Stimulated activated naive CD8-positive, alpha-beta T cell treated with anti-CD3 and anti-CD28 coated beads, Interleukin-15, amount 100 ng/mL, for 72 hours (primary cell): ENCODE measurements at regions not wholly inside any gene's neighbourhood (a gene's known extent, or its start where the extent isn't known, plus 50 kb on each side); places are given as distances from the start of the nearest gene placed in this dataset.
A peak's percentile ranks its signal among the peaks of the same experiment; 100 is the strongest.

ENCODE experiments used
- ATAC-seq: fragments of 150-1000 bp; cut with Tn5 transposase; 2 replicates; pipeline ENCODE4 v1.10.0; 2021; ENCODE audit warnings: mild to moderate bottlenecking, moderate library complexity
- DNase-seq, 2 donors: peaks; one replicate each; pipeline ENCODE4 v3.0.0; 2021 to 2022
- H3K27ac Mint-ChIP-seq, 2 donors: one replicate each; pipeline ENCODE4 v1.8.0; 2022; ENCODE audit warnings: mild to moderate bottlenecking in 2 of 2, mixed read lengths in 2 of 2, moderate library complexity in 2 of 2
- H3K27me3 Mint-ChIP-seq: one replicate; pipeline ENCODE4 v1.8.0; 2022; ENCODE audit warnings: mixed read lengths
- H3K4me1 Mint-ChIP-seq: one replicate; pipeline ENCODE4 v1.8.0; 2022; ENCODE audit warnings: mild to moderate bottlenecking, mixed read lengths
- H3K4me3 Mint-ChIP-seq, 2 donors: one replicate each; pipeline ENCODE4 v1.8.0; 2022; ENCODE audit warnings: mild to moderate bottlenecking in 2 of 2, mixed read lengths in 2 of 2, moderate library complexity in 1 of 2
- H3K9me3 Mint-ChIP-seq, 2 donors: one replicate each; pipeline ENCODE4 v1.8.0; 2022; ENCODE audit warnings: mixed read lengths in 2 of 2

GRCh38 chr2:45153121-45153520 lies 143.9 kb upstream of the SIX2 start:
- no peak for ATAC-seq
- no peaks in the 10 kb centered on the region for H3K4me1 Mint-ChIP-seq
- DNase-seq: no peak
- no peaks in the 10 kb centered on the region for H3K9me3 Mint-ChIP-seq
- no peak overlapping the region for H3K27ac Mint-ChIP-seq
- peaks cover 45% of the 10 kb centered on the region for H3K27me3 Mint-ChIP-seq
- H3K4me3 Mint-ChIP-seq: no peak overlapping the region

GRCh38 chr2:45152691-45153090 lies 143.4 kb upstream of the SIX2 start:
- H3K27me3 Mint-ChIP-seq: peaks cover 50% of the 10 kb centered on the region
- H3K4me1 Mint-ChIP-seq: no peaks in the 10 kb centered on the region
- no peak overlapping the region for H3K27ac Mint-ChIP-seq
- ATAC-seq (no peak), DNase-seq (no peak)
- no peaks in the 10 kb centered on the region for H3K9me3 Mint-ChIP-seq
- H3K4me3 Mint-ChIP-seq: no peak overlapping the region

- ATAC-seq (no peak), DNase-seq (no peak)
- Mint-ChIP-seq H3K9me3 (peaks cover 0 to 7% of the 10 kb centered on the region in 2 donors), H3K4me3 (no peak overlapping the region), H3K4me1 (peaks cover 6% of the 10 kb centered on the region), H3K27me3 (peaks cover 91% of the 10 kb centered on the region), H3K27ac (no peak overlapping the region)
Measured at GRCh38 chr2:45145073-45145899, 136.0 kb upstream of the SIX2 start.

- no peak for ATAC-seq
- peaks cover 67% of the 10 kb centered on the region for H3K27me3 Mint-ChIP-seq
- peaks cover 6% of the 10 kb centered on the region for H3K4me1 Mint-ChIP-seq
- H3K9me3 Mint-ChIP-seq: peaks cover 0 to 7% of the 10 kb centered on the region in 2 donors
- no peak overlapping the region for H3K27ac Mint-ChIP-seq
- no peak for DNase-seq
- H3K4me3 Mint-ChIP-seq: no peak overlapping the region
Measured at GRCh38 chr2:45141883-45142866, 132.9 kb upstream of the SIX2 start.

- Mint-ChIP-seq H3K27me3 (peaks cover 65% of the 10 kb centered on the region), H3K4me1 (peaks cover 6% of the 10 kb centered on the region), H3K9me3 (no peaks in the 10 kb centered on the region), H3K4me3 (no peak overlapping the region), H3K27ac (peak overlapping the region in 1 of 2 donors; percentile 9)
- no peak for ATAC-seq
- DNase-seq: no peak
Measured at GRCh38 chr2:45140675-45141074, 131.4 kb upstream of the SIX2 start.

GRCh38 chr2:45138904-45139303 lies 129.7 kb upstream of the SIX2 start:
- no peak overlapping the region for H3K27ac Mint-ChIP-seq

GRCh38 chr2:45137966-45138695 lies 128.9 kb upstream of the SIX2 start:
- H3K27me3 Mint-ChIP-seq: peaks cover 49% of the 10 kb centered on the region
- H3K9me3 Mint-ChIP-seq: no peaks in the 10 kb centered on the region
- no peaks in the 10 kb centered on the region for H3K4me1 Mint-ChIP-seq
- DNase-seq: no peak
- peak overlapping the region in 1 of 2 donors; percentile 30 for H3K27ac Mint-ChIP-seq
- ATAC-seq: no peak
- no peak overlapping the region for H3K4me3 Mint-ChIP-seq

More at GRCh38 chr2:45138904-45139303, 129.7 kb upstream of the SIX2 start:
- no peaks in the 10 kb centered on the region for H3K9me3 Mint-ChIP-seq
- ATAC-seq (no peak), DNase-seq (no peak)
- H3K4me3 Mint-ChIP-seq: no peak overlapping the region
- peaks cover 50% of the 10 kb centered on the region for H3K27me3 Mint-ChIP-seq
- H3K4me1 Mint-ChIP-seq: no peaks in the 10 kb centered on the region

GRCh38 chr2:45134726-45135125 lies 125.5 kb upstream of the SIX2 start:
- ATAC-seq: no peak
- Mint-ChIP-seq H3K4me3 (no peak overlapping the region), H3K27ac (no peak overlapping the region), H3K27me3 (peaks cover 23% of the 10 kb centered on the region), H3K9me3 (no peaks in the 10 kb centered on the region), H3K4me1 (no peaks in the 10 kb centered on the region)
- no peak for DNase-seq

GRCh38 chr2:45134014-45134413 lies 124.8 kb upstream of the SIX2 start:
- H3K4me1 Mint-ChIP-seq: no peaks in the 10 kb centered on the region
- DNase-seq (no peak), ATAC-seq (no peak)
- H3K9me3 Mint-ChIP-seq: no peaks in the 10 kb centered on the region
- H3K4me3 Mint-ChIP-seq: no peak overlapping the region
- H3K27me3 Mint-ChIP-seq: peaks cover 23% of the 10 kb centered on the region
- peak overlapping the region; percentile 68 to 93 for H3K27ac Mint-ChIP-seq

- Mint-ChIP-seq H3K27me3 (peaks cover 23% of the 10 kb centered on the region), H3K4me3 (no peak overlapping the region), H3K27ac (no peak overlapping the region), H3K4me1 (no peaks in the 10 kb centered on the region), H3K9me3 (no peaks in the 10 kb centered on the region)
- ATAC-seq: no peak
- DNase-seq: no peak
Measured at GRCh38 chr2:45132551-45132950, 123.3 kb upstream of the SIX2 start.

GRCh38 chr2:45131587-45131986 lies 122.3 kb upstream of the SIX2 start:
- Mint-ChIP-seq H3K27me3 (peaks cover 16% of the 10 kb centered on the region), H3K9me3 (no peaks in the 10 kb centered on the region), H3K4me3 (no peak overlapping the region), H3K4me1 (no peaks in the 10 kb centered on the region), H3K27ac (no peak overlapping the region)
- DNase-seq (no peak), ATAC-seq (no peak)

GRCh38 chr2:45130736-45131135 lies 121.5 kb upstream of the SIX2 start:
- Mint-ChIP-seq H3K4me1 (no peaks in the 10 kb centered on the region), H3K4me3 (no peak overlapping the region), H3K9me3 (no peaks in the 10 kb centered on the region), H3K27ac (no peak overlapping the region), H3K27me3 (peaks cover 9% of the 10 kb centered on the region)
- ATAC-seq: no peak
- no peak for DNase-seq

- DNase-seq: no peak
- Mint-ChIP-seq H3K27me3 (peaks cover 3% of the 10 kb centered on the region), H3K4me3 (no peak overlapping the region), H3K27ac (no peak overlapping the region), H3K4me1 (no peaks in the 10 kb centered on the region), H3K9me3 (no peaks in the 10 kb centered on the region)
- no peak for ATAC-seq
Measured at GRCh38 chr2:45128580-45128997, 119.3 kb upstream of the SIX2 start.

GRCh38 chr2:45127891-45128290 lies 118.6 kb upstream of the SIX2 start:
- no peak overlapping the region for H3K27ac Mint-ChIP-seq
- H3K4me3 Mint-ChIP-seq: no peak overlapping the region
- no peaks in the 10 kb centered on the region for H3K4me1 Mint-ChIP-seq
- no peaks in the 10 kb centered on the region for H3K9me3 Mint-ChIP-seq
- no peaks in the 10 kb centered on the region for H3K27me3 Mint-ChIP-seq
- ATAC-seq: no peak
- no peak for DNase-seq

GRCh38 chr2:45127321-45127720 lies 118.1 kb upstream of the SIX2 start:
- Mint-ChIP-seq H3K9me3 (no peaks in the 10 kb centered on the region), H3K4me3 (no peak overlapping the region), H3K27ac (no peak overlapping the region), H3K4me1 (no peaks in the 10 kb centered on the region), H3K27me3 (no peaks in the 10 kb centered on the region)
- DNase-seq (no peak), ATAC-seq (no peak)
